Cardiac muscle cell (in vitro differentiated cells and primary cell): ENCODE measurements at regions not wholly inside any gene's neighbourhood (a gene's known extent, or its start where the extent isn't known, plus 50 kb on each side); places are given as distances from the start of the nearest gene placed in this dataset.

ENCODE experiments used
- DNase-seq, 2 donors: peaks; one replicate each; pipeline versions ENCODE4 v3.0.0 to v3.0.0-alpha.2; 2010 to 2017; ENCODE audit warnings: low read depth in 1 of 2, low spot score in 1 of 2
- H3K27ac ChIP-seq: fragments of 200-600 bp; sonication (generic); 2 replicates; pipeline ENCODE4 v1.5.1; 2016
- H3K27me3 ChIP-seq: fragments of 200-600 bp; sonication (generic); 2 replicates; pipeline ENCODE4 v1.6.0; 2016; ENCODE audit warnings: control low read depth
- H3K36me3 ChIP-seq: fragments of 200-600 bp; sonication (generic); 2 replicates; pipeline ENCODE4 v1.5.1; 2016; ENCODE audit warnings: control low read depth
- H3K4me1 ChIP-seq: fragments of 200-600 bp; sonication (generic); 2 replicates; pipeline ENCODE4 v1.8.1; 2017; ENCODE audit warnings: low read depth, mild to moderate bottlenecking, mixed run types
- H3K4me3 ChIP-seq: fragments of 200-600 bp; sonication (generic); 2 replicates; pipeline ENCODE4 v1.5.1; 2016; ENCODE audit warnings: mild to moderate bottlenecking
- H3K9me3 ChIP-seq: fragments of 200-600 bp; sonication (generic); 2 replicates; pipeline ENCODE4 v1.5.1; 2017; ENCODE audit warnings: low read depth, mild to moderate bottlenecking, control low read depth
- CTCF ChIP-seq: IDR thresholded peaks from 2 replicates; pipeline ENCODE4 v1.5.1; 2012; ENCODE audit warnings: low read depth, mild to moderate bottlenecking, low read length

DNA sequence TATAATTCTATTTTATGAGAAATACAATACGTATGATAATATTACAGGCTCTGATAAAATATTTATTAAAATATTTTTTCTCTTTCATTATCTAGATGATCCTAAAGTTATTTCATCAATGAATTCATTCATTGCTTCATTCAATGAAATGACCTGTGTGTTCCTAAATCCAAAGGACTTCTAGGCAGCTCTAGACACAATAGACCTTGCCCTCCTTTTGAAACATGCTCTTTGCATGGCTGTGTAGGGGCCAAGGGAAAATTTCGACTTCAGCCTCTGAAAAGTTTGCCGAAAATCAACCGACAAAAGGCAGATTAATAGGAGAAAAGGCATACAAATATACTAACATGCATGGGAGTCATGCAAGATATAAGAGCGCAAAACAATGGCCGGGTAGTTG is 402.0 kb downstream of the ELAVL2 start:
- no peaks in the 10 kb centered on the region for H3K4me1 ChIP-seq
- H3K9me3 ChIP-seq: no peaks in the 10 kb centered on the region
- H3K4me3 ChIP-seq: no peak overlapping the region
- TF ChIP-seq CTCF: no peak
- H3K27me3 ChIP-seq: no peaks in the 10 kb centered on the region
- no peak overlapping the region for H3K27ac ChIP-seq
- no peak for DNase-seq
- no peaks in the 10 kb centered on the region for H3K36me3 ChIP-seq

DNA sequence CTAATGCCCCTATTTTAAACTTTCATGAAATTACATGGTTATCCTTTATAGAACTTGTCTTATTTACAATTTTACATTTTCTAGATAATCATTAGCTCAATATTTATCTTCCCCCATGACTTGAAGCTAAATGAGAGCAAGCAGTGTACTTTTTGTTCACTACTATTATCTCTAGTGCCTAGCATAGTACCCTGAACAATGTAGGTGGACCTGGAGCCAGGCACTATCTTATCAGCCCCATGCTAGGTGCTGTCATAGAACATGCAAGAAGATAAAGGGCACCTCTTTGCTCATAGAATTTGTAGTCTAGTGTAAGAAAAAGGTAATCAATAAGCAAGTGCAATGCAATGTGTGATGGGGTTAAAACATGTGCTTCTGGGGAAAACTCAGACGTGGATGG is 399.9 kb downstream of the ELAVL2 start:
- Histone ChIP-seq H3K27ac (no peak overlapping the region), H3K9me3 (no peaks in the 10 kb centered on the region), H3K4me1 (no peaks in the 10 kb centered on the region), H3K4me3 (no peak overlapping the region), H3K27me3 (no peaks in the 10 kb centered on the region), H3K36me3 (no peaks in the 10 kb centered on the region)
- DNase-seq: no peak
- TF ChIP-seq CTCF: no peak

- Histone ChIP-seq H3K36me3 (no peaks in the 10 kb centered on the region), H3K4me1 (no peaks in the 10 kb centered on the region), H3K27ac (no peak overlapping the region), H3K9me3 (no peaks in the 10 kb centered on the region), H3K27me3 (no peaks in the 10 kb centered on the region), H3K4me3 (no peak overlapping the region)
- TF ChIP-seq CTCF: no peak
- DNase-seq: no peak
These were observed 394.6 kb downstream of the ELAVL2 start for GRCh38 chr9:23431459-23431858.

DNA sequence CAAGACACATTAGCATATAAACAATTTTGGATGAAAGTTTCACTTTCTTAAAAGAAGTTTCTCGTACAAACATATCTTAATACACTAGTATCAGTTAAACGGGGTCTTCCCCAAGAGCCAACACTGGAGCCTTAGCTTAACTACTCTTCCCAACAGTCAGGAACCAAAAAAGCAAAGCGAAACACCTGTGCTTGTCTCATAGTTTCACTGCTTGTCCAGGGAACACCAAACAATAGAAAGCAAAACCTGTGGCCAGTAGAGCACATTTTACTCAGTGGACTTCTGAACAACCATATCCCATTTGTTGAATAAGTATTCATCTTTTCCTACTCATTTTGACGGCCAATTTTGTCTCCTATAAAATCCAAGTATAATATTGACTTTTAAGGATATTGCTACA is 391.4 kb downstream of the ELAVL2 start:
- Histone ChIP-seq H3K27me3 (no peaks in the 10 kb centered on the region), H3K36me3 (no peaks in the 10 kb centered on the region), H3K4me3 (no peak overlapping the region), H3K4me1 (no peaks in the 10 kb centered on the region), H3K9me3 (no peaks in the 10 kb centered on the region), H3K27ac (no peak overlapping the region)
- DNase-seq: no peak
- no peak for TF ChIP-seq CTCF

GRCh38 chr9:23438299-23438907 is 387.6 kb downstream of the ELAVL2 start:
- H3K36me3 ChIP-seq: no peaks in the 10 kb centered on the region
- H3K4me3 ChIP-seq: no peak overlapping the region
- H3K27me3 ChIP-seq: no peaks in the 10 kb centered on the region
- H3K27ac ChIP-seq: no peak overlapping the region
- no peak for TF ChIP-seq CTCF
- no peaks in the 10 kb centered on the region for H3K9me3 ChIP-seq
- no peak for DNase-seq
- no peaks in the 10 kb centered on the region for H3K4me1 ChIP-seq

GRCh38 chr9:23441275-23441674 is 384.8 kb downstream of the ELAVL2 start:
- Histone ChIP-seq H3K27me3 (no peaks in the 10 kb centered on the region), H3K36me3 (no peaks in the 10 kb centered on the region), H3K4me3 (no peak overlapping the region), H3K4me1 (no peaks in the 10 kb centered on the region), H3K27ac (no peak overlapping the region), H3K9me3 (no peaks in the 10 kb centered on the region)
- no peak for TF ChIP-seq CTCF
- no peak for DNase-seq
